Osteoblast (primary cell): ENCODE measurements at regions not wholly inside any gene's neighbourhood (a gene's known extent, or its start where the extent isn't known, plus 50 kb on each side); places are given as distances from the start of the nearest gene placed in this dataset.

ENCODE experiments used
- DNase-seq: peaks from one replicate; pipeline ENCODE4 v3.0.0; 2011; ENCODE audit warnings: low spot score, mixed read lengths; ENCODE audit not compliant: insufficient read length; ENCODE audit errors: missing footprints
- H2AFZ ChIP-seq: 2 replicates; pipeline ENCODE4 v1.6.0; 2011; ENCODE audit warnings: mild to moderate bottlenecking, low read length
- H3K27ac ChIP-seq: 2 replicates; pipeline ENCODE4 v1.5.1; 2011; ENCODE audit warnings: mild to moderate bottlenecking, low read depth, low read length, moderate library complexity
- H3K27me3 ChIP-seq: 2 replicates; pipeline ENCODE4 v1.6.0; 2012; ENCODE audit warnings: mild to moderate bottlenecking, control low read depth, inconsistent platforms, low read length, moderate library complexity; ENCODE audit not compliant: insufficient read depth
- H3K36me3 ChIP-seq: 2 replicates; pipeline ENCODE4 v1.5.1; 2011; ENCODE audit warnings: mild to moderate bottlenecking, low read length, control low read depth, moderate library complexity; ENCODE audit not compliant: insufficient read depth
- H3K4me1 ChIP-seq: 2 replicates; pipeline ENCODE4 v1.5.1; 2011; ENCODE audit warnings: mild to moderate bottlenecking, low read length, control low read depth, moderate library complexity; ENCODE audit not compliant: insufficient read depth
- H3K4me2 ChIP-seq: 2 replicates; pipeline ENCODE4 v1.6.0; 2011; ENCODE audit warnings: mild to moderate bottlenecking, low read length; ENCODE audit not compliant: insufficient read depth
- H3K4me3 ChIP-seq: fragments of 200-600 bp; sonication (generic); 3 replicates; pipeline ENCODE4 v1.5.1; 2012; ENCODE audit warnings: mild to moderate bottlenecking, low read length, inconsistent platforms; ENCODE audit not compliant: insufficient read depth
- H3K79me2 ChIP-seq: 2 replicates; pipeline ENCODE4 v1.6.0; 2012; ENCODE audit warnings: mild to moderate bottlenecking, low read length, control low read depth, inconsistent platforms; ENCODE audit not compliant: insufficient read depth
- H3K9me3 ChIP-seq: 2 replicates; pipeline ENCODE4 v1.5.1; 2011; ENCODE audit warnings: low read depth, low read length, control low read depth
- H4K20me1 ChIP-seq: 2 replicates; pipeline ENCODE4 v1.6.0; 2012; ENCODE audit warnings: mild to moderate bottlenecking, low read length, control low read depth; ENCODE audit not compliant: insufficient read depth
- CTCF ChIP-seq: IDR thresholded peaks from 2 replicates; pipeline ENCODE4 v1.5.1; 2011; ENCODE audit warnings: mild to moderate bottlenecking, low read depth, low read length, moderate library complexity; ENCODE audit errors: extremely low read depth

- H4K20me1 ChIP-seq: no peaks in the 10 kb centered on the region
- no peaks in the 10 kb centered on the region for H3K9me3 ChIP-seq
- no peaks in the 10 kb centered on the region for H3K27me3 ChIP-seq
- DNase-seq: peak; percentile 69
- H3K36me3 ChIP-seq: no peaks in the 10 kb centered on the region
- no peak overlapping the region for H3K27ac ChIP-seq
- no peak overlapping the region for H2AFZ ChIP-seq
- peaks cover 4% of the 10 kb centered on the region for H3K4me1 ChIP-seq
- H3K4me3 ChIP-seq: no peak overlapping the region
- H3K4me2 ChIP-seq: no peak overlapping the region
- no peaks in the 10 kb centered on the region for H3K79me2 ChIP-seq
- no peak for TF ChIP-seq CTCF
Measured at GRCh38 chr12:105922670-105923102, 216.1 kb downstream of the NUAK1 start.

- Histone ChIP-seq H3K4me3 (no peak overlapping the region), H3K79me2 (no peaks in the 10 kb centered on the region), H3K27me3 (no peaks in the 10 kb centered on the region), H3K4me2 (no peak overlapping the region), H3K36me3 (no peaks in the 10 kb centered on the region), H3K9me3 (no peaks in the 10 kb centered on the region), H3K27ac (no peak overlapping the region), H3K4me1 (peaks cover 4% of the 10 kb centered on the region), H2AFZ (no peak overlapping the region), H4K20me1 (no peaks in the 10 kb centered on the region)
- no peak for TF ChIP-seq CTCF
- DNase-seq: no peak
Measured at GRCh38 chr12:105924526-105925208, 214.1 kb downstream of the NUAK1 start.

- H3K4me2 ChIP-seq: no peak overlapping the region
- no peaks in the 10 kb centered on the region for H3K9me3 ChIP-seq
- H4K20me1 ChIP-seq: no peaks in the 10 kb centered on the region
- no peaks in the 10 kb centered on the region for H3K27me3 ChIP-seq
- H3K4me3 ChIP-seq: no peak overlapping the region
- H2AFZ ChIP-seq: no peak overlapping the region
- no peak overlapping the region for H3K27ac ChIP-seq
- TF ChIP-seq CTCF: no peak
- H3K79me2 ChIP-seq: no peaks in the 10 kb centered on the region
- no peaks in the 10 kb centered on the region for H3K36me3 ChIP-seq
- H3K4me1 ChIP-seq: peaks cover 4% of the 10 kb centered on the region
- DNase-seq: no peak
Measured at GRCh38 chr12:105927564-105927963, 211.2 kb downstream of the NUAK1 start.

- no peak overlapping the region for H2AFZ ChIP-seq
- no peaks in the 10 kb centered on the region for H3K9me3 ChIP-seq
- no peak overlapping the region for H3K4me2 ChIP-seq
- no peak for TF ChIP-seq CTCF
- H3K27ac ChIP-seq: no peak overlapping the region
- no peaks in the 10 kb centered on the region for H3K4me1 ChIP-seq
- DNase-seq: peak; percentile 32
- H3K36me3 ChIP-seq: no peaks in the 10 kb centered on the region
- H3K27me3 ChIP-seq: no peaks in the 10 kb centered on the region
- no peak overlapping the region for H3K4me3 ChIP-seq
- no peaks in the 10 kb centered on the region for H3K79me2 ChIP-seq
- no peaks in the 10 kb centered on the region for H4K20me1 ChIP-seq
Measured at GRCh38 chr12:105928436-105928835, 210.3 kb downstream of the NUAK1 start.
